Endothelial cell of umbilical vein (primary cell): ENCODE measurements at regions not wholly inside any gene's neighbourhood (a gene's known extent, or its start where the extent isn't known, plus 50 kb on each side); places are given as distances from the start of the nearest gene placed in this dataset.

ENCODE experiments used
- BruUV-seq: library from RNA; stranded (reverse); fragments of 400-500 nt; replicated peaks from 2 replicates; lab custom pipeline; 2021; lab: Mats Ljungman, UMichigan
- CTCF ChIA-PET: fragments of 300-600, 350-600 bp; sonication (Branson Sonifier 250); formaldehyde crosslinking; loops from one replicate; lab custom pipeline; 2021; ENCODE audit warnings: antibody characterized with exemption, inconsistent platforms; lab: Charles Lee
- POLR2A ChIA-PET: fragments of 300-600, 350-600 bp; sonication (Branson Sonifier 250); formaldehyde crosslinking; loops from one replicate; lab custom pipeline; 2021; ENCODE audit warnings: antibody characterized with exemption, inconsistent platforms; lab: Charles Lee
- DNase-seq: peaks from one replicate; pipeline ENCODE4 v3.0.0-alpha.2; 2011; ENCODE audit warnings: low read depth, low spot score
- FAIRE-seq: peaks from 2 replicates; lab custom pipeline; 2011; peaks lifted over from hg19 to GRCh38; lab: Jason Lieb, UNC
- H2AFZ ChIP-seq: 2 replicates; pipeline ENCODE4 v1.6.0; 2012; ENCODE audit warnings: low read depth, low read length, control low read depth, inconsistent platforms
- H3K27ac ChIP-seq: 2 replicates; pipeline ENCODE4 v1.5.1; 2011; ENCODE audit warnings: low read depth, mild to moderate bottlenecking, control low read depth, low read length, moderate library complexity; ENCODE audit not compliant: insufficient read depth
- H3K27me3 ChIP-seq, 2 experiments: 2 replicates each; pipeline versions ENCODE4 v1.6.0 to v1.6.1; 2011; ENCODE audit warnings: low read length in 2 of 2, mixed read lengths in 1 of 2; ENCODE audit not compliant: control insufficient read depth in 2 of 2, insufficient read depth in 2 of 2
- H3K36me3 ChIP-seq, 2 experiments: 2 replicates in 1 of 2; 3 replicates in 1 of 2; pipeline ENCODE4 v1.5.1; 2011; ENCODE audit warnings: low read length in 2 of 2, mild to moderate bottlenecking in 1 of 2, moderate library complexity in 1 of 2; ENCODE audit not compliant: control insufficient read depth in 2 of 2, insufficient read depth in 2 of 2; ENCODE audit errors: extremely low read depth in 1 of 2
- H3K4me1 ChIP-seq: 3 replicates; pipeline ENCODE4 v1.5.1; 2011; ENCODE audit warnings: mild to moderate bottlenecking, low read length; ENCODE audit not compliant: control insufficient read depth, insufficient read depth; ENCODE audit errors: extremely low read depth
- H3K4me2 ChIP-seq: 2 replicates; pipeline ENCODE4 v1.6.1; 2011; ENCODE audit warnings: low read length, control low read depth, mixed read lengths; ENCODE audit not compliant: insufficient read depth
- H3K4me3 ChIP-seq, 3 experiments: fragments of 200-600 bp in 1 of 3; sonication (generic), shearing (Covaris generic) in 1 of 3; replicated peaks in 1 of 3; 2 replicates each; pipeline ENCODE4 v1.5.1; 2011 to 2016; ENCODE audit warnings: control low read depth in 3 of 3, low read length in 3 of 3, mild to moderate bottlenecking in 2 of 3, inconsistent platforms in 1 of 3, low read depth in 1 of 3, moderate library complexity in 1 of 3; ENCODE audit not compliant: insufficient read depth in 1 of 3
- H3K79me2 ChIP-seq: 2 replicates; pipeline ENCODE4 v1.6.0; 2012; ENCODE audit warnings: low read length, inconsistent platforms; ENCODE audit not compliant: control insufficient read depth, insufficient read depth
- H3K9ac ChIP-seq: replicated peaks from 2 replicates; pipeline ENCODE3; 2011; ENCODE audit warnings: low read length, control low read depth; ENCODE audit not compliant: insufficient read depth; ENCODE audit errors: extremely low read depth
- H3K9me1 ChIP-seq: replicated peaks from 3 replicates; pipeline ENCODE4 v1.6.0; 2011; ENCODE audit warnings: mild to moderate bottlenecking, low read length; ENCODE audit not compliant: control insufficient read depth, insufficient read depth; ENCODE audit errors: extremely low read depth
- H3K9me3 ChIP-seq: replicated peaks from 2 replicates; pipeline ENCODE4 v1.5.1; 2012; ENCODE audit warnings: low read length, inconsistent platforms; ENCODE audit not compliant: control insufficient read depth, insufficient read depth
- H4K20me1 ChIP-seq: replicated peaks from 2 replicates; pipeline ENCODE3; 2011; ENCODE audit warnings: mild to moderate bottlenecking, low read length; ENCODE audit not compliant: control insufficient read depth, insufficient read depth; ENCODE audit errors: extremely low read depth
- EZH2 ChIP-seq: IDR thresholded peaks from 2 replicates; pipeline ENCODE4 v1.6.1; 2012; ENCODE audit warnings: borderline replicate concordance, low read depth, mild to moderate bottlenecking, moderate library complexity, low read length, inconsistent platforms; ENCODE audit not compliant: severe bottlenecking
- FOS ChIP-seq: IDR thresholded peaks from 2 replicates; pipeline ENCODE4 v1.6.1; 2011; ENCODE audit warnings: mild to moderate bottlenecking, low read length, moderate library complexity, borderline replicate concordance; ENCODE audit not compliant: insufficient read depth
- GATA2 ChIP-seq: IDR thresholded peaks from 2 replicates; pipeline ENCODE4 v1.7.0; 2011; ENCODE audit warnings: low read depth, mild to moderate bottlenecking, moderate library complexity, mixed read lengths, low read length; ENCODE audit not compliant: insufficient read length, insufficient read depth
- MAX ChIP-seq: IDR thresholded peaks from 2 replicates; pipeline ENCODE4 v1.6.1; 2011; ENCODE audit not compliant: insufficient read depth, insufficient read length
- MYC ChIP-seq: IDR thresholded peaks from one replicate; pipeline ENCODE4 v1.6.1; 2011; ENCODE audit warnings: mild to moderate bottlenecking, low read depth, low read length
- POLR2AphosphoS5 ChIP-seq: IDR thresholded peaks from 2 replicates; pipeline ENCODE4 v1.6.1; 2012; ENCODE audit warnings: low read depth, mild to moderate bottlenecking, control low read depth, low read length, moderate library complexity; ENCODE audit not compliant: insufficient read depth
- dilution Hi-C: fragments of 300-500 bp; cut with MboI; formaldehyde crosslinking; loops from one replicate; pipeline ENCODE4 v1.15.0; 2019; ENCODE audit warnings: low sequenced_read_pairs; ENCODE audit not compliant: extremely low pct_ligation_motif_present
- intact Hi-C: fragments of 100-400 bp; cut with micrococcal nuclease; formaldehyde crosslinking; loops from one replicate; pipeline ENCODE4 v1.10.0; 2022
- TF ChIP-seq, protein P1 (sequence below), 2 donors: IDR thresholded peaks; 1 replicate in 1 of 2; 2 replicates in 1 of 2; pipeline ENCODE4 v1.5.1; 2011; ENCODE audit warnings: low read length in 2 of 2, mild to moderate bottlenecking in 2 of 2, moderate library complexity in 2 of 2, control low read depth in 1 of 2, inconsistent platforms in 1 of 2, low read depth in 1 of 2; ENCODE audit not compliant: insufficient read depth in 1 of 2; ENCODE audit errors: extremely low read depth in 1 of 2

DNA sequence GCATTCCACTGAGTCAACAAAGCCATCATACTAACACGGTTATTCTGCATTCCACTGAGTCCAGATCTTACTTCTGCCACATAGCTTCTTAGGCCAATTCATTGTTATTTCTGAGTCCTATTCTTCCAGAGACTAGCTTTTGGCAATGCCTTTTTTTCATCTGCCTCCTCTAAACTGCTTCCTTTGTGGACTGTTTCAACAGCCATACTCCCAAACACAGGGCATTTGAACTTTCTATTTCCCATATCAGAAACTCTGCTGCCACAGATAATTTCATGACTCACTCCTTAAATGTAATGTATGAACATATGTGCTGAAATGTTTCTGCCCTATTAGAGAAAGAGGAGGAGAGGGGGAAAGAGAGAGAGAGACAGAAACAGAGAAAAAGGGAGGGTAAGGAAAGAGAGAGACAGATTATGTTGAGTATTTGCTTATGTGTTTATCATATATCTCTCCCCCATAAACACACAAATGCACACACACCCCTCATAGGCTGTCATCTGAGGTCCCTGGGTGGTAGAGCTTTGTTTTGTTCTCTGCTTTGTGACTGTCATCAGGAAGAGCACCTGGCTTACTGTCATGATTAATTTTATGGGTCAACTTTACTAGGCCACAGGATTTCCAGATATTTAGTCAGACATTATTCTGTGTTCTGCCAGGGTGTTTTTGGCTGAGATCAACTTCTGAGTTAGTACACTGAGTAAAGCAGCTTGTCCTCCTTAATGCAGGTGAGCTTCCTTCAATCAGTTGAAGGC lies 308.0 kb upstream of the KCND2 start:
- no peak overlapping the region for H3K4me3 ChIP-seq
- POLR2A ChIA-PET, result no interaction called here
- no peaks in the 10 kb centered on the region for H3K27me3 ChIP-seq
- peak overlapping the region; percentile 24 for H2AFZ ChIP-seq
- peaks cover 2% of the 10 kb centered on the region for H3K4me1 ChIP-seq
- H3K9ac ChIP-seq, result no peak overlapping the region
- H3K4me2 ChIP-seq, result no peak overlapping the region
- CTCF ChIA-PET, result interaction anchor here (0.6 to 1.7 kb wide), 4 partner anchors 12 to 482 kb away, joined by 3 read pairs; no protein-coding TSS in a partner anchor
- no peaks in the 10 kb centered on the region for H3K36me3 ChIP-seq
- H3K9me1 ChIP-seq, result no peaks in the 10 kb centered on the region
- H3K79me2 ChIP-seq, result no peaks in the 10 kb centered on the region
- DNase-seq, result peak; percentile 24
- no TSS peak for BruUV-seq
- no peak for TF ChIP-seq FOS
- no peak for TF ChIP-seq EZH2
- TF ChIP-seq POLR2AphosphoS5, result no peak
- no peak for TF ChIP-seq MYC
- no peak for TF ChIP-seq GATA2
- TF ChIP-seq, protein P1, sequence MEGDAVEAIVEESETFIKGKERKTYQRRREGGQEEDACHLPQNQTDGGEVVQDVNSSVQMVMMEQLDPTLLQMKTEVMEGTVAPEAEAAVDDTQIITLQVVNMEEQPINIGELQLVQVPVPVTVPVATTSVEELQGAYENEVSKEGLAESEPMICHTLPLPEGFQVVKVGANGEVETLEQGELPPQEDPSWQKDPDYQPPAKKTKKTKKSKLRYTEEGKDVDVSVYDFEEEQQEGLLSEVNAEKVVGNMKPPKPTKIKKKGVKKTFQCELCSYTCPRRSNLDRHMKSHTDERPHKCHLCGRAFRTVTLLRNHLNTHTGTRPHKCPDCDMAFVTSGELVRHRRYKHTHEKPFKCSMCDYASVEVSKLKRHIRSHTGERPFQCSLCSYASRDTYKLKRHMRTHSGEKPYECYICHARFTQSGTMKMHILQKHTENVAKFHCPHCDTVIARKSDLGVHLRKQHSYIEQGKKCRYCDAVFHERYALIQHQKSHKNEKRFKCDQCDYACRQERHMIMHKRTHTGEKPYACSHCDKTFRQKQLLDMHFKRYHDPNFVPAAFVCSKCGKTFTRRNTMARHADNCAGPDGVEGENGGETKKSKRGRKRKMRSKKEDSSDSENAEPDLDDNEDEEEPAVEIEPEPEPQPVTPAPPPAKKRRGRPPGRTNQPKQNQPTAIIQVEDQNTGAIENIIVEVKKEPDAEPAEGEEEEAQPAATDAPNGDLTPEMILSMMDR (IDR thresholded peaks at IDR 0.05; ENCODE audit: extremely low read depth in 1 of 2, insufficient read depth in 1 of 2, low read depth in 1 of 2, low read length in 2 of 2), result no peak
- no peak for TF ChIP-seq MAX
- dilution Hi-C loops, result no loop called here
- FAIRE-seq, result no peak
- intact Hi-C loops, result no loop called here
- no peaks in the 10 kb centered on the region for H4K20me1 ChIP-seq
- H3K27ac ChIP-seq, result no peak overlapping the region
- no peaks in the 10 kb centered on the region for H3K9me3 ChIP-seq
